ENCODE measurements at regions not wholly inside any gene's neighbourhood (a gene's known extent, or its start where the extent isn't known, plus 50 kb on each side); places are given as distances from the start of the nearest gene placed in this dataset.
"Not testable (repeated sequence)": the region's sequence is repeated elsewhere in the genome, so short reads cannot be mapped to it uniquely, and the experiment has no call there.

- DNase-seq (ENCODE audit: low read depth, low spot score), result no peak
Measured at GRCh38 chr2:7094231-7094741, 177.1 kb downstream of the RNF144A start.

- no peak for DNase-seq (ENCODE audit: low read depth, low spot score)
Measured at GRCh38 chr2:7096726-7097352, 179.6 kb downstream of the RNF144A start.

- peak; percentile 40 for DNase-seq (ENCODE audit: low read depth, low spot score)
Measured at GRCh38 chr2:7097353-7097895, 180.2 kb downstream of the RNF144A start.

GRCh38 chr2:7098816-7099215, 181.6 kb downstream of the RNF144A start:
- DNase-seq (ENCODE audit: low read depth, low spot score), result no peak

GRCh38 chr2:7099687-7100086, 182.5 kb downstream of the RNF144A start:
- DNase-seq (ENCODE audit: low read depth, low spot score), result not testable (repeated sequence)

GRCh38 chr2:7102826-7103225, 185.6 kb downstream of the RNF144A start:
- no peak for DNase-seq (ENCODE audit: low read depth, low spot score)

- DNase-seq (ENCODE audit: low read depth, low spot score), result no peak
Measured at GRCh38 chr2:7108792-7109532, 191.8 kb downstream of the RNF144A start.

GRCh38 chr2:7109533-7109885, 192.3 kb downstream of the RNF144A start:
- no peak for DNase-seq (ENCODE audit: low read depth, low spot score)

- no peak for DNase-seq (ENCODE audit: low read depth, low spot score)
Measured at GRCh38 chr2:7111626-7112025, 194.4 kb downstream of the RNF144A start.

GRCh38 chr2:7115364-7115763, 198.2 kb downstream of the RNF144A start:
- no peak for DNase-seq (ENCODE audit: low read depth, low spot score)

GRCh38 chr2:7115906-7116305, 198.7 kb downstream of the RNF144A start:
- no peak for DNase-seq (ENCODE audit: low read depth, low spot score)

- no peak for DNase-seq (ENCODE audit: low read depth, low spot score)
Measured at GRCh38 chr2:7116511-7116910, 199.3 kb downstream of the RNF144A start.

GRCh38 chr2:7117076-7117475, 199.9 kb downstream of the RNF144A start:
- DNase-seq (ENCODE audit: low read depth, low spot score), result no peak

GRCh38 chr2:7118606-7119131, 201.5 kb downstream of the RNF144A start:
- no peak for DNase-seq (ENCODE audit: low read depth, low spot score)

GRCh38 chr2:7119132-7119835, 202.1 kb downstream of the RNF144A start:
- DNase-seq (ENCODE audit: low read depth, low spot score), result no peak

GRCh38 chr2:7121851-7122250, 204.6 kb downstream of the RNF144A start:
- DNase-seq (ENCODE audit: low read depth, low spot score), result no peak

- no peak for DNase-seq (ENCODE audit: low read depth, low spot score)
Measured at GRCh38 chr2:7127156-7127555, 209.9 kb downstream of the RNF144A start.

- no peak for DNase-seq (ENCODE audit: low read depth, low spot score)
Measured at GRCh38 chr2:7127687-7128086, 210.5 kb downstream of the RNF144A start.

GRCh38 chr2:7131261-7131660, 214.0 kb downstream of the RNF144A start:
- DNase-seq (ENCODE audit: low read depth, low spot score), result no peak

- no peak for DNase-seq (ENCODE audit: low read depth, low spot score)
Measured at GRCh38 chr2:7132753-7133152, 215.5 kb downstream of the RNF144A start.

GRCh38 chr2:7133521-7133920, 216.3 kb downstream of the RNF144A start:
- DNase-seq (ENCODE audit: low read depth, low spot score), result peak; percentile 9

- DNase-seq (ENCODE audit: low read depth, low spot score), result no peak
Measured at GRCh38 chr2:7140306-7140705, 223.1 kb downstream of the RNF144A start.

All from smooth muscle cell of the brain vasculature (primary cell).